SK-N-MC (cell line): ENCODE measurements at regions not wholly inside any gene's neighbourhood (a gene's known extent, or its start where the extent isn't known, plus 50 kb on each side); places are given as distances from the start of the nearest gene placed in this dataset.

Source experiments
- EZH2 ChIP-seq: fragments of 200-600 bp; sonication (generic); IDR thresholded peaks from one replicate; pipeline ENCODE4 v1.6.1; 2017; ENCODE audit warnings: antibody characterized with exemption
- FOXP2 ChIP-seq: optimal IDR thresholded peaks from 2 replicates; pipeline ENCODE3; 2011; ENCODE audit warnings: mild to moderate bottlenecking, moderate library complexity; ENCODE audit not compliant: insufficient read depth; ENCODE audit errors: extremely low read length, control extremely low read depth
- POLR2AphosphoS5 ChIP-seq: IDR thresholded peaks from 2 replicates; pipeline ENCODE4 v1.6.1; 2012; ENCODE audit warnings: mild to moderate bottlenecking, low read depth, low read length, borderline replicate concordance

DNA sequence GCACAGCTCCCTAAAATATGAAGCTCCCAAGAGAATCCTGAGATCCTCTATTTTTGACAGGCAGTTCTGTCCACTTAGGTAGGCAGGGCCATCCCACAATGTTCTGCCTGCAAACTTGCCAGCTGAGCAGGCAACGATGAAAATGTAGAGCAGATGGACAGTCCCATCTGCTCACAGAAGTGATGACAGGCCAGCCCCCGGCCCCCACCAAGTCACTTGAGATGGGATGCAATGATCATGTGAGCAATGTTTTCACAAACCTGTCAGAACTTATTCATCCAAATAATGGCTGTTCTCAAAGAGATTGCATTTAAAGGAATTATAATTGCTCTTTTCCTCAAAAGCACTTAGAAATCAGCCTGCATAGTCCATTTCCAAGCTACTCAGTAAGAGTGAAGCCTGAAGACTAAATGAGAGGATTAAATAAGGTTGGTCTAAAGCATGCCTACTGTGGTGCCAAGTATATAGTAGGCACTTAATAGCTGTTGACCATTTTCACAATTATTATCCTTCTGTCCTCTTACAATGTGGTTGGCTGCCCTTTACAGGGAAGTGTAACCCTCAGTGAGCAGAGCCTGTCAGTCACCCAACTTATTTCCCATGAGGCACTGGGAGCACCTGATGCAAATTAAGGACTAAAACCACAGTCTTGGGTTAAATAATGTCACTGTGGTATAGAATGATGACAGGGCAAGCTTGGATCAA lies 301.2 kb downstream of the FGFR2 start:
- no peak for TF ChIP-seq EZH2
- no peak for TF ChIP-seq POLR2AphosphoS5
- no peak for TF ChIP-seq FOXP2
